OCI-LY7 (cell line): ENCODE measurements at regions not wholly inside any gene's neighbourhood (a gene's known extent, or its start where the extent isn't known, plus 50 kb on each side); places are given as distances from the start of the nearest gene placed in this dataset.

Experiments used
- CTCF ChIP-seq: fragments of 200-600 bp; sonication (generic); conservative IDR thresholded peaks from 2 replicates; pipeline ENCODE4 v1.5.1; 2014; ENCODE audit warnings: mild to moderate bottlenecking, antibody characterized with exemption, low read length, moderate library complexity, mixed read lengths
- EZH2phosphoT487 ChIP-seq: fragments of 200-600 bp; sonication (generic); IDR thresholded peaks from 2 replicates; pipeline ENCODE4 v1.6.1; 2018; ENCODE audit warnings: low read depth, borderline replicate concordance, mild to moderate bottlenecking, mixed run types, antibody characterized with exemption, low read length, moderate library complexity, mixed read lengths

DNA sequence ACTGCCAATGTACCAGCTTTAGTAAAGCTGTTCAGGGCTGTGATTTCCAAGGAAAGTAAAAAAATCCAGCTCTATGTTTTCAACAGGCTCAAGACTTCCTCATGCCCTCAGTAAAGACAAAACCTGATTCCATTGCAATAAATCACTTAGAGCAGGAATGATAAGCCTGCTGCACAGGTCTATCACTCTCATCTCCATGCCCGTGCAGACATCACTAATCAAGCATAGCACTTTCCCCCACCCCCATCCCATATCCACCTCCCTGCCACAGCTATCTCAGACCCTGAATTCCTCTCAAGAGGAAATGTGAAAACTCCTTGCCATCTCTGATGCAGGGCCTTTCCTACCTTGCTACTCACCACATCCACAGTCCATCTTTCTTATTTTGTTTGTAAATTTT, 554.9 kb downstream of the MAFB start:
- TF ChIP-seq CTCF, result no peak
- no peak for TF ChIP-seq EZH2phosphoT487
